Trophoblast cell (in vitro differentiated cells and primary cell): ENCODE measurements at regions not wholly inside any gene's neighbourhood (a gene's known extent, or its start where the extent isn't known, plus 50 kb on each side); places are given as distances from the start of the nearest gene placed in this dataset.

Source experiments
- DNase-seq, 2 donors: peaks; one replicate each; pipeline ENCODE4 v3.0.0-alpha.2; 2016
- H2AFZ ChIP-seq: 2 replicates; pipeline ENCODE4 v1.6.1; 2013; ENCODE audit warnings: low read length, moderate library complexity, mild to moderate bottlenecking; ENCODE audit not compliant: insufficient read depth, poor library complexity
- H2AK5ac ChIP-seq: 2 replicates; pipeline ENCODE4 v1.6.1; 2013; ENCODE audit warnings: mild to moderate bottlenecking, low read length
- H2BK120ac ChIP-seq: 2 replicates; pipeline ENCODE4 v1.6.1; 2013; ENCODE audit warnings: low read length, mild to moderate bottlenecking, moderate library complexity; ENCODE audit not compliant: insufficient read depth, poor library complexity
- H2BK12ac ChIP-seq: 2 replicates; pipeline ENCODE4 v1.6.1; 2013; ENCODE audit warnings: mild to moderate bottlenecking, low read length, moderate library complexity
- H2BK5ac ChIP-seq: 2 replicates; pipeline ENCODE4 v1.6.1; 2013; ENCODE audit warnings: low read length, low read depth, moderate library complexity, mild to moderate bottlenecking; ENCODE audit not compliant: poor library complexity
- H3K14ac ChIP-seq: 2 replicates; pipeline ENCODE4 v1.6.1; 2013; ENCODE audit warnings: mild to moderate bottlenecking, low read length
- H3K18ac ChIP-seq: 2 replicates; pipeline ENCODE4 v1.6.1; 2013; ENCODE audit warnings: mild to moderate bottlenecking, low read length
- H3K23ac ChIP-seq: 2 replicates; pipeline ENCODE4 v1.6.1; 2013; ENCODE audit warnings: low read length
- H3K27ac ChIP-seq: 2 replicates; pipeline ENCODE4 v1.5.1; 2013; ENCODE audit warnings: low read depth, mild to moderate bottlenecking, inconsistent platforms, low read length, moderate library complexity
- H3K27me3 ChIP-seq: 2 replicates; pipeline ENCODE4 v1.6.1; 2013; ENCODE audit warnings: inconsistent platforms, mild to moderate bottlenecking, low read length, moderate library complexity; ENCODE audit not compliant: insufficient read depth
- H3K36me3 ChIP-seq, 2 experiments: 1 replicate in 1 of 2; 2 replicates in 1 of 2; pipeline ENCODE4 v1.6.1; 2013; ENCODE audit warnings: low read length in 2 of 2, mild to moderate bottlenecking in 2 of 2, moderate library complexity in 1 of 2; ENCODE audit not compliant: insufficient read depth in 2 of 2, control insufficient read depth in 1 of 2
- H3K4ac ChIP-seq: 2 replicates; pipeline ENCODE4 v1.6.1; 2013; ENCODE audit warnings: low read depth, mild to moderate bottlenecking, low read length, moderate library complexity
- H3K4me1 ChIP-seq, 2 experiments: 1 replicate in 1 of 2; 2 replicates in 1 of 2; pipeline ENCODE4 v1.6.1; 2013; ENCODE audit warnings: low read length in 2 of 2, mild to moderate bottlenecking in 2 of 2, moderate library complexity in 1 of 2; ENCODE audit not compliant: insufficient read depth in 2 of 2, control insufficient read depth in 1 of 2
- H3K4me2 ChIP-seq: 2 replicates; pipeline ENCODE4 v1.6.1; 2013; ENCODE audit warnings: inconsistent platforms, mild to moderate bottlenecking, low read length, moderate library complexity
- H3K4me3 ChIP-seq: 2 replicates; pipeline ENCODE4 v1.5.1; 2013; ENCODE audit warnings: mild to moderate bottlenecking, low read depth, low read length, inconsistent platforms
- H3K79me1 ChIP-seq: one replicate; pipeline ENCODE4 v1.6.1; 2013; ENCODE audit warnings: low read length
- H3K79me2 ChIP-seq: 2 replicates; pipeline ENCODE4 v1.6.1; 2013; ENCODE audit warnings: low read length, mild to moderate bottlenecking; ENCODE audit not compliant: control insufficient read depth, insufficient read depth, poor library complexity
- H3K9ac ChIP-seq: 2 replicates; pipeline ENCODE4 v1.6.1; 2013; ENCODE audit warnings: mild to moderate bottlenecking, low read length
- H3K9me3 ChIP-seq: 2 replicates; pipeline ENCODE4 v1.6.1; 2013; ENCODE audit warnings: low read depth, mild to moderate bottlenecking, control low read depth, inconsistent platforms, low read length; ENCODE audit not compliant: insufficient read depth
- H4K12ac ChIP-seq: 2 replicates; pipeline ENCODE4 v1.6.1; 2013; ENCODE audit warnings: low read depth, mild to moderate bottlenecking, low read length, moderate library complexity
- H4K8ac ChIP-seq: 2 replicates; pipeline ENCODE4 v1.6.1; 2013; ENCODE audit warnings: low read depth, mild to moderate bottlenecking, low read length, moderate library complexity
- H4K91ac ChIP-seq: one replicate; pipeline ENCODE4 v1.6.1; 2013; ENCODE audit warnings: low read depth, mild to moderate bottlenecking, low read length, moderate library complexity
- WGBS: extraction: QIAGEN DNeasy Blood & Tissue Kit; methylation state at CpG from one replicate; pipeline ENCODE4 v1.1.7; 2013; ENCODE audit warnings: missing lambda C conversion rate; ENCODE audit not compliant: insufficient read length, insufficient coverage; ENCODE audit errors: extremely low coverage; 5-methylcytosine and 5-hydroxymethylcytosine counted together

DNA sequence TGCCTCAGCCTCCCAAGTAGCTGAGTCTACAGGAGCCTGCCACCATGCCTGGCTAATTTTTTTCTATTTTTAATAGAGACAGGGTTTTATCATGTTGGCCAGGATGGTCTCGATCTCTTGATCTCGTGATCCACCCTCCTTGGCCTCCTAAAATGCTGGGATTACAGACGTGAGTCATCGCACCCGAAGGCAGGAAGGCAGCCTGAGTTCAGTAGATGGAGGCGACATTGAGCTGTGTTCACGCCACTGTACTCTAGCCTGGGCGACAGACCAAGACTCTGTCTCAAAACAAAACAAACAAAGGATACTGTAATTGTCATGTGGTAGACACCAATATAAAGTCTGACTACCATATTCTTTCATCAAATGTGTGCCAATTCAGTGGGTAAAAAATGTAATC lies 500.9 kb upstream of the DSEL start:
- Histone ChIP-seq H2BK120ac (no peak overlapping the region), H2BK12ac (no peak overlapping the region), H3K79me2 (no peaks in the 10 kb centered on the region), H3K79me1 (no peaks in the 10 kb centered on the region), H2BK5ac (no peak overlapping the region), H4K12ac (no peak overlapping the region), H3K27ac (no peak overlapping the region), H2AFZ (no peak overlapping the region), H3K27me3 (no peaks in the 10 kb centered on the region), H3K36me3 (no peaks in the 10 kb centered on the region), H4K91ac (no peak overlapping the region), H3K4me3 (no peak overlapping the region), H4K8ac (no peak overlapping the region), H3K18ac (no peak overlapping the region), H2AK5ac (no peak overlapping the region), H3K14ac (no peak overlapping the region), H3K4ac (no peak overlapping the region), H3K23ac (no peak overlapping the region), H3K9ac (no peak overlapping the region), H3K4me1 (no peaks in the 10 kb centered on the region), H3K4me2 (no peak overlapping the region), H3K9me3 (no peaks in the 10 kb centered on the region)
- peak; percentile 1 to 3 for DNase-seq
- no CpG with 5 or more reads among the region's 8 CpGs for WGBS

DNA sequence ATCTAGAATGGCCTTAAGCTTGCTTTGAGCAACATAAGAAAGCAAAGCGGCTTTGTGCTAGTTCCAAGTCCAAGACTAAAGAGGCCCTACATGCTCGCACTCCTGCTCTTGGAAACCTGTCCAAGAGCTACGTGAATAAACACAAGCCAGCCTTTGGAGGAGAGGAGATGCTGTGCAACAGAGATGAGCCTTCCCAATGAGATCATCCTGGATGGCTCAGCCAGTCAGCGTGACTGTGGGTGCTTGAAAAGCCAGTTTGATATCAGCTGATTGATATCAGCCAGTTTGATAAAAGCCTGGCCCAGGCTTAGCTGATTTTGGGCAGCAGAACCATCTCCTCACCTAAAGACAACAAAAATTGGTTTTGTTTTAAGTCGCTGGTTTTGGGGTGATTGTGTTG lies 481.0 kb upstream of the DSEL start:
- Histone ChIP-seq H3K4me2 (no peak overlapping the region), H3K4me1 (no peaks in the 10 kb centered on the region), H3K23ac (no peak overlapping the region), H2BK12ac (no peak overlapping the region), H3K9ac (no peak overlapping the region), H4K91ac (no peak overlapping the region), H4K8ac (no peak overlapping the region), H2BK120ac (no peak overlapping the region), H3K36me3 (no peaks in the 10 kb centered on the region), H3K27ac (no peak overlapping the region), H3K79me1 (no peaks in the 10 kb centered on the region), H2AK5ac (no peak overlapping the region), H2AFZ (no peak overlapping the region), H3K9me3 (no peaks in the 10 kb centered on the region), H3K27me3 (no peaks in the 10 kb centered on the region), H3K4ac (no peak overlapping the region), H4K12ac (no peak overlapping the region), H3K18ac (no peak overlapping the region), H3K4me3 (no peak overlapping the region), H3K14ac (no peak overlapping the region), H2BK5ac (no peak overlapping the region), H3K79me2 (no peaks in the 10 kb centered on the region)
- no peak for DNase-seq
- no CpG with 5 or more reads among the region's 5 CpGs for WGBS

DNA sequence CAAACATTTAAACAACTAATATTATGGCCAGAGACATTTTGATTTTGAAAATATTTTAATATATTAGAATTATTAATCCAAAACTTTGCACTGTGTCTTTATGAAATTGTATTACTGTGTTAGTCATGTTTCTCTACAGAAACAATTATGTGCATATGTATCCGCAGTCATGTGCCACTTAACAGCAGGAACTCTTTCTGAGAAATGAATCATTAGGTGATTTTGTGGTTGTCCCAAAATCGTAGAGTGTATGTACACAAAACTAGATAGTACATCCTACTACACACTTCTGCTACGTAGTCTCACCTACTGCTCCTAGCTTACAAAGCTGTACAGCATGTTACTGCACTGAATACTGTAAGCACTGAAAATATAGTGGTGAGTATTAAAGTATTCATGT lies 479.2 kb upstream of the DSEL start:
- Histone ChIP-seq H3K4ac (no peak overlapping the region), H3K14ac (no peak overlapping the region), H3K9ac (no peak overlapping the region), H4K8ac (no peak overlapping the region), H3K4me1 (no peaks in the 10 kb centered on the region), H2BK5ac (no peak overlapping the region), H2BK12ac (no peak overlapping the region), H3K4me2 (no peak overlapping the region), H3K23ac (no peak overlapping the region), H3K27ac (no peak overlapping the region), H2AFZ (no peak overlapping the region), H3K79me1 (no peaks in the 10 kb centered on the region), H3K79me2 (no peaks in the 10 kb centered on the region), H4K12ac (no peak overlapping the region), H3K9me3 (no peaks in the 10 kb centered on the region), H4K91ac (no peak overlapping the region), H3K27me3 (no peaks in the 10 kb centered on the region), H3K18ac (no peak overlapping the region), H3K4me3 (no peak overlapping the region), H2AK5ac (no peak overlapping the region), H3K36me3 (no peaks in the 10 kb centered on the region), H2BK120ac (no peak overlapping the region)
- DNase-seq: no peak
- WGBS: no CpG with 5 or more reads among the region's 3 CpGs

DNA sequence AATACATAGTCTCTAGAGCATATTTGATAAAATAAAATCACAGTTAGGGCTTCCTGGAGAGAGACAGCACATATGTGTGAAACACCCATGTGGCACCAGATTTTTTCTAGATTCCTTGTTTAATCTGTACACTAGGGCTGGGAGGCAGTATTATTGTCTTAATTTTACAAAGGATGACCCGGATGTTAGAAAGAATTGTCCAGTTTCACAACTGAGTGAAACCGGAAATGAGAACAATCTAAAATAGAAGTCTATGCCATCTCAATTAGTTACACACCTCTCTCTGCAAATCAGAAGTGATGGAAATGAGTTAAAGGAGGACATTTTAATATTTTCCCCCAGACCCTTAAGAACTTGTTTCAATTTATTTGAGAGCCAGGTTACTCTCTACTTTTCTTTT lies 463.7 kb upstream of the DSEL start:
- Histone ChIP-seq H3K4me1 (no peaks in the 10 kb centered on the region), H4K91ac (no peak overlapping the region), H3K4me2 (no peak overlapping the region), H3K79me2 (no peaks in the 10 kb centered on the region), H2BK120ac (no peak overlapping the region), H2BK12ac (no peak overlapping the region), H2AFZ (no peak overlapping the region), H3K14ac (no peak overlapping the region), H3K9me3 (peaks cover 3% of the 10 kb centered on the region), H2AK5ac (no peak overlapping the region), H3K4me3 (no peak overlapping the region), H4K12ac (no peak overlapping the region), H4K8ac (no peak overlapping the region), H3K27ac (no peak overlapping the region), H3K23ac (no peak overlapping the region), H3K18ac (no peak overlapping the region), H3K4ac (no peak overlapping the region), H2BK5ac (no peak overlapping the region), H3K27me3 (no peaks in the 10 kb centered on the region), H3K79me1 (no peaks in the 10 kb centered on the region), H3K36me3 (no peaks in the 10 kb centered on the region), H3K9ac (no peak overlapping the region)
- no CpG with 5 or more reads among the region's 2 CpGs for WGBS
- DNase-seq: no peak
